ENCODE measurements at regions not wholly inside any gene's neighbourhood (a gene's known extent, or its start where the extent isn't known, plus 50 kb on each side); places are given as distances from the start of the nearest gene placed in this dataset.

DNA sequence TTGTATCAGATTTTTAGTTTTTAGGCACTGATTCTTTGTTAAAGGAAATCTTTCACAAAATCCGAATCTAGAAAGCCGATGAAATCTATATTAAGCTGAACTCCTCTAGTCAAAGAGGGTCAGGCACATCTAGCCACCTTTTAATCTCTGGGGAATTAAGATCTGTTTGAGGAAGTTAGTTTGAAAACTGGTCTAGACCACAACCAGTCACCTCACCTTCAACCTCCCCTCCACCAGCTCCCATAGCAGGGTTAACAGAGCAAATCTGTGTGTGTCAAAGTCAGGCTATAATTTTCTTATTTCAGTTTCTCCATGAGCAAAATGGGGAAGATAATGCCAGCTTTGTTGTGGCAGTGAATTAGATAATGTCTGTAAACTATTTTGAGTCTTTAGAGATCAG is 110.0 kb upstream of the IGFBP7 start:
- no peak for TF ChIP-seq EZH2phosphoT487 (IDR thresholded peaks at IDR 0.05; ENCODE audit: borderline replicate concordance, low read length)
- TF ChIP-seq, protein P1, sequence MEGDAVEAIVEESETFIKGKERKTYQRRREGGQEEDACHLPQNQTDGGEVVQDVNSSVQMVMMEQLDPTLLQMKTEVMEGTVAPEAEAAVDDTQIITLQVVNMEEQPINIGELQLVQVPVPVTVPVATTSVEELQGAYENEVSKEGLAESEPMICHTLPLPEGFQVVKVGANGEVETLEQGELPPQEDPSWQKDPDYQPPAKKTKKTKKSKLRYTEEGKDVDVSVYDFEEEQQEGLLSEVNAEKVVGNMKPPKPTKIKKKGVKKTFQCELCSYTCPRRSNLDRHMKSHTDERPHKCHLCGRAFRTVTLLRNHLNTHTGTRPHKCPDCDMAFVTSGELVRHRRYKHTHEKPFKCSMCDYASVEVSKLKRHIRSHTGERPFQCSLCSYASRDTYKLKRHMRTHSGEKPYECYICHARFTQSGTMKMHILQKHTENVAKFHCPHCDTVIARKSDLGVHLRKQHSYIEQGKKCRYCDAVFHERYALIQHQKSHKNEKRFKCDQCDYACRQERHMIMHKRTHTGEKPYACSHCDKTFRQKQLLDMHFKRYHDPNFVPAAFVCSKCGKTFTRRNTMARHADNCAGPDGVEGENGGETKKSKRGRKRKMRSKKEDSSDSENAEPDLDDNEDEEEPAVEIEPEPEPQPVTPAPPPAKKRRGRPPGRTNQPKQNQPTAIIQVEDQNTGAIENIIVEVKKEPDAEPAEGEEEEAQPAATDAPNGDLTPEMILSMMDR (IDR thresholded peaks at IDR 0.05; ENCODE audit: low read depth, low read length, poor library complexity, severe bottlenecking), result no peak

Measured in DOHH2 (cell line).